Esophagus muscularis mucosa (tissue), 4 donors: ENCODE measurements at regions not wholly inside any gene's neighbourhood (a gene's known extent, or its start where the extent isn't known, plus 50 kb on each side); places are given as distances from the start of the nearest gene placed in this dataset.

ENCODE experiments used
- DNase-seq: peaks from one replicate; pipeline ENCODE4 v3.0.0-alpha.2; 2017; ENCODE audit errors: extremely low spot score
- H3K27ac ChIP-seq, 4 donors: fragments of 200-600 bp; sonication (generic); replicated peaks in 1 of 4; 1 replicate in 3 of 4; 2 replicates in 1 of 4; pipeline ENCODE4 v1.5.1; 2016 to 2019; ENCODE audit warnings: mild to moderate bottlenecking in 1 of 4
- H3K27me3 ChIP-seq, 4 donors: fragments of 200-600 bp; sonication (generic); one replicate each; pipeline versions ENCODE4 v1.5.1 to v1.6.0; 2016 to 2019
- H3K36me3 ChIP-seq, 4 donors: fragments of 200-600 bp; sonication (generic); one replicate each; pipeline ENCODE4 v1.5.1; 2016 to 2019
- H3K4me1 ChIP-seq, 4 donors: fragments of 200-600 bp; sonication (generic); one replicate each; pipeline ENCODE4 v1.5.1; 2016 to 2019
- H3K4me3 ChIP-seq, 4 donors: fragments of 200-600 bp; sonication (generic); 1 replicate in 2 of 4; 2 replicates in 2 of 4; pipeline ENCODE4 v1.5.1; 2016 to 2019; ENCODE audit warnings: mild to moderate bottlenecking in 4 of 4, moderate library complexity in 1 of 4
- H3K9me3 ChIP-seq, 4 donors: fragments of 200-600 bp; sonication (generic); 1 replicate in 3 of 4; 2 replicates in 1 of 4; pipeline ENCODE4 v1.5.1; 2016 to 2019
- CTCF ChIP-seq, 3 experiments: fragments of 200-600 bp in 2 of 3; fragments of 450-650 bp in 1 of 3; sonication (generic) in 2 of 3; IDR thresholded peaks; one replicate each; pipeline ENCODE4 v1.5.1; 2017 to 2019; ENCODE audit warnings: antibody characterized with exemption in 3 of 3, mild to moderate bottlenecking in 2 of 3, moderate library complexity in 1 of 3
- EP300 ChIP-seq: sonication (generic); formaldehyde crosslinking; IDR thresholded peaks from one replicate; pipeline ENCODE4 v1.6.1; 2017; ENCODE audit warnings: antibody characterized with exemption
- POLR2A ChIP-seq: fragments of 450-650 bp; IDR thresholded peaks from one replicate; pipeline ENCODE4 v1.6.1; 2017; ENCODE audit warnings: antibody characterized with exemption, moderate library complexity, mild to moderate bottlenecking, low read depth
- POLR2AphosphoS5 ChIP-seq, 2 donors: sonication (generic); formaldehyde crosslinking; IDR thresholded peaks; one replicate each; pipeline ENCODE4 v1.6.1; 2017; ENCODE audit warnings: antibody characterized with exemption in 2 of 2
- WGBS: methylation state at CpG from one replicate; pipeline ENCODE4 v1.1.5; 2018; 5-methylcytosine and 5-hydroxymethylcytosine counted together
- intact Hi-C: fragments of 100-400 bp; cut with DNase I; formaldehyde crosslinking; loops from one replicate; pipeline ENCODE4 v1.15.1; 2023

GRCh38 chr14:104439625-104440024 is 139.9 kb upstream of the C14orf180 start:
- TF ChIP-seq EP300 (no peak), POLR2A (no peak), POLR2AphosphoS5 (IDR thresholded peaks at IDR 0.05) (no peak), CTCF (IDR thresholded peaks at IDR 0.05) (no peak)
- Histone ChIP-seq H3K4me3 (no peak overlapping the region), H3K36me3 (no peaks in the 10 kb centered on the region), H3K9me3 (peaks cover 0 to 6% (median 2%) of the 10 kb centered on the region in 4 donors), H3K27me3 (no peaks in the 10 kb centered on the region), H3K4me1 (peaks cover 13 to 19% (median 19%) of the 10 kb centered on the region in 4 donors), H3K27ac (no peak overlapping the region)
- peak; percentile 50 for DNase-seq
- intact Hi-C loops = no loop called here
- WGBS = 75% methylated on average over 9 of the region's 9 CpGs

- intact Hi-C loops = no loop called here
- 91% methylated on average over 14 of the region's 14 CpGs for WGBS
- no peak overlapping the region for H3K4me3 ChIP-seq
- peaks cover 0 to 6% (median 2%) of the 10 kb centered on the region in 4 donors for H3K9me3 ChIP-seq
- peaks cover 0 to 5% (median 0%) of the 10 kb centered on the region in 4 donors for H3K27me3 ChIP-seq
- H3K27ac ChIP-seq = no peak overlapping the region
- peaks cover 13 to 19% (median 19%) of the 10 kb centered on the region in 4 donors for H3K4me1 ChIP-seq
- DNase-seq = peak; percentile 72
- no peak for TF ChIP-seq CTCF (IDR thresholded peaks at IDR 0.05)
- H3K36me3 ChIP-seq = no peaks in the 10 kb centered on the region
Measured at GRCh38 chr14:104440297-104440956, 139.1 kb upstream of the C14orf180 start.

GRCh38 chr14:104441275-104442106 is 138.1 kb upstream of the C14orf180 start:
- peak; percentile 88 for DNase-seq
- TF ChIP-seq CTCF (IDR thresholded peaks at IDR 0.05) (no peak), POLR2AphosphoS5 (IDR thresholded peaks at IDR 0.05) (no peak), EP300 (no peak), POLR2A (no peak)
- WGBS = 77% methylated on average over 18 of the region's 21 CpGs
- no peaks in the 10 kb centered on the region for H3K36me3 ChIP-seq
- intact Hi-C loops = no loop called here
- H3K27me3 ChIP-seq = peaks cover 0 to 16% (median 0%) of the 10 kb centered on the region in 4 donors
- no peak overlapping the region for H3K27ac ChIP-seq
- H3K4me3 ChIP-seq = no peak overlapping the region
- H3K4me1 ChIP-seq = peaks cover 9 to 11% (median 9%) of the 10 kb centered on the region in 4 donors
- peaks cover 0 to 6% (median 2%) of the 10 kb centered on the region in 4 donors for H3K9me3 ChIP-seq

- Histone ChIP-seq H3K4me3 (no peak overlapping the region), H3K27ac (no peak overlapping the region), H3K4me1 (peaks cover 2 to 5% (median 3%) of the 10 kb centered on the region in 4 donors), H3K36me3 (no peaks in the 10 kb centered on the region), H3K27me3 (peaks cover 0 to 22% (median 0%) of the 10 kb centered on the region in 4 donors), H3K9me3 (peaks cover 0 to 6% (median 2%) of the 10 kb centered on the region in 4 donors)
- peak; percentile 91 for DNase-seq
- intact Hi-C loops = no loop called here
- 90% methylated on average over 19 of the region's 19 CpGs for WGBS
- no peak for TF ChIP-seq EP300
- TF ChIP-seq POLR2AphosphoS5 (IDR thresholded peaks at IDR 0.05) = no peak
- TF ChIP-seq CTCF (IDR thresholded peaks at IDR 0.05) = no peak
- TF ChIP-seq POLR2A = no peak
Measured at GRCh38 chr14:104442107-104442551, 137.4 kb upstream of the C14orf180 start.
